DOHH2 (cell line): ENCODE measurements at regions not wholly inside any gene's neighbourhood (a gene's known extent, or its start where the extent isn't known, plus 50 kb on each side); places are given as distances from the start of the nearest gene placed in this dataset.

Source experiments
- CTCF ChIP-seq: fragments of 200-600 bp; sonication (generic); IDR thresholded peaks from one replicate; pipeline ENCODE4 v1.5.1; 2014; ENCODE audit warnings: antibody characterized with exemption, mild to moderate bottlenecking, low read depth, low read length; ENCODE audit not compliant: poor library complexity, severe bottlenecking
- EZH2phosphoT487 ChIP-seq: fragments of 200-600 bp; sonication (generic); IDR thresholded peaks from 2 replicates; pipeline ENCODE4 v1.6.1; 2017; ENCODE audit warnings: borderline replicate concordance, mild to moderate bottlenecking, antibody characterized with exemption, low read length, moderate library complexity, mixed read lengths

GRCh38 chr13:39268398-39268797 lies 230.1 kb downstream of the NHLRC3 start:
- TF ChIP-seq CTCF (no peak), EZH2phosphoT487 (no peak)
